HG02588 (cell line): ENCODE measurements at regions not wholly inside any gene's neighbourhood (a gene's known extent, or its start where the extent isn't known, plus 50 kb on each side); places are given as distances from the start of the nearest gene placed in this dataset.

Experiments
- ATAC-seq: cut with Tn5 transposase; IDR thresholded peaks from one replicate; pipeline ENCODE4 v1.9.1; 2021; ENCODE audit warnings: mild to moderate bottlenecking, moderate library complexity; ENCODE audit not compliant: unreplicated experiment

GRCh38 chr9:105142406-105143135, 101.9 kb upstream of the SLC44A1 start:
- ATAC-seq, result no peak

- no peak for ATAC-seq
These were observed 101.4 kb upstream of the SLC44A1 start for GRCh38 chr9:105143136-105143430.

GRCh38 chr9:105144076-105144475, 100.4 kb upstream of the SLC44A1 start:
- ATAC-seq, result no peak

GRCh38 chr9:105144841-105145240, 99.6 kb upstream of the SLC44A1 start:
- ATAC-seq, result no peak

GRCh38 chr9:105146677-105147076, 97.8 kb upstream of the SLC44A1 start:
- no peak for ATAC-seq

GRCh38 chr9:105147110-105147871, 97.2 kb upstream of the SLC44A1 start:
- ATAC-seq, result no peak

GRCh38 chr9:105148328-105149006, 96.0 kb upstream of the SLC44A1 start:
- ATAC-seq, result no peak

- ATAC-seq, result no peak
These were observed 93.3 kb upstream of the SLC44A1 start for GRCh38 chr9:105150991-105151685.

GRCh38 chr9:105151686-105151995, 92.8 kb upstream of the SLC44A1 start:
- no peak for ATAC-seq

- no peak for ATAC-seq
These were observed 89.7 kb upstream of the SLC44A1 start for GRCh38 chr9:105154723-105155191.

GRCh38 chr9:105157171-105157583, 87.3 kb upstream of the SLC44A1 start:
- ATAC-seq, result peak; percentile 62

GRCh38 chr9:105158020-105158419, 86.4 kb upstream of the SLC44A1 start:
- no peak for ATAC-seq

- no peak for ATAC-seq
These were observed 85.6 kb upstream of the SLC44A1 start for GRCh38 chr9:105158898-105159297.

GRCh38 chr9:105168870-105169319, 75.6 kb upstream of the SLC44A1 start:
- ATAC-seq, result no peak

GRCh38 chr9:105171076-105171475, 73.4 kb upstream of the SLC44A1 start:
- no peak for ATAC-seq

- no peak for ATAC-seq
These were observed 72.9 kb upstream of the SLC44A1 start for GRCh38 chr9:105171589-105171988.

GRCh38 chr9:105172436-105172835, 72.0 kb upstream of the SLC44A1 start:
- no peak for ATAC-seq

GRCh38 chr9:105173306-105173705, 71.1 kb upstream of the SLC44A1 start:
- ATAC-seq, result no peak

- ATAC-seq, result no peak
These were observed 70.6 kb upstream of the SLC44A1 start for GRCh38 chr9:105173826-105174225.

GRCh38 chr9:105176194-105176593, 68.3 kb upstream of the SLC44A1 start:
- ATAC-seq, result no peak

GRCh38 chr9:105178076-105178475, 66.4 kb upstream of the SLC44A1 start:
- no peak for ATAC-seq
